Bronchial epithelial cell (primary cell): ENCODE measurements at regions not wholly inside any gene's neighbourhood (a gene's known extent, or its start where the extent isn't known, plus 50 kb on each side); places are given as distances from the start of the nearest gene placed in this dataset.

ENCODE experiments used
- DNase-seq: peaks from one replicate; pipeline ENCODE4 v3.0.0-alpha.2; 2010; ENCODE audit warnings: low read depth
- FAIRE-seq: peaks from 2 replicates; lab custom pipeline; 2011; peaks lifted over from hg19 to GRCh38; lab: Jason Lieb, UNC
- H3K27me3 ChIP-seq: 2 replicates; pipeline ENCODE4 v1.5.1; 2011; ENCODE audit warnings: low read length; ENCODE audit not compliant: control insufficient read depth, insufficient read depth
- H3K36me3 ChIP-seq: 2 replicates; pipeline ENCODE4 v1.5.1; 2011; ENCODE audit warnings: low read length; ENCODE audit not compliant: control insufficient read depth, insufficient read depth
- H3K4me3 ChIP-seq: 2 replicates; pipeline ENCODE4 v1.5.1; 2011; ENCODE audit warnings: mild to moderate bottlenecking, low read depth, low read length, control low read depth
- CTCF ChIP-seq: IDR thresholded peaks from 2 replicates; pipeline ENCODE4 v1.5.1; 2011; ENCODE audit warnings: mild to moderate bottlenecking, moderate library complexity, low read length, control low read depth, inconsistent platforms; ENCODE audit not compliant: insufficient read depth, severe bottlenecking

- Histone ChIP-seq H3K4me3 (no peak overlapping the region), H3K36me3 (no peaks in the 10 kb centered on the region), H3K27me3 (no peaks in the 10 kb centered on the region)
- FAIRE-seq (no peak), DNase-seq (no peak)
- no peak for TF ChIP-seq CTCF
Measured at GRCh38 chr10:2641028-2641427, 426.3 kb upstream of the PFKP start.

- no peak for FAIRE-seq
- no peak for TF ChIP-seq CTCF
- H3K4me3 ChIP-seq = no peak overlapping the region
- H3K36me3 ChIP-seq = no peaks in the 10 kb centered on the region
- H3K27me3 ChIP-seq = no peaks in the 10 kb centered on the region
- DNase-seq = no peak
Measured at GRCh38 chr10:2633630-2634029, 433.7 kb upstream of the PFKP start.

GRCh38 chr10:2631557-2632205 lies 435.7 kb upstream of the PFKP start:
- no peak for DNase-seq
- Histone ChIP-seq H3K4me3 (no peak overlapping the region), H3K36me3 (no peaks in the 10 kb centered on the region), H3K27me3 (no peaks in the 10 kb centered on the region)
- FAIRE-seq = no peak
- TF ChIP-seq CTCF = no peak

- no peak for DNase-seq
- H3K36me3 ChIP-seq = no peaks in the 10 kb centered on the region
- H3K4me3 ChIP-seq = no peak overlapping the region
- TF ChIP-seq CTCF = no peak
- H3K27me3 ChIP-seq = no peaks in the 10 kb centered on the region
- no peak for FAIRE-seq
Measured at GRCh38 chr10:2628705-2629104, 438.6 kb upstream of the PFKP start.

- H3K27me3 ChIP-seq = no peaks in the 10 kb centered on the region
- H3K36me3 ChIP-seq = no peaks in the 10 kb centered on the region
- FAIRE-seq (no peak), DNase-seq (no peak)
- H3K4me3 ChIP-seq = no peak overlapping the region
- TF ChIP-seq CTCF = no peak
Measured at GRCh38 chr10:2627969-2628368, 439.4 kb upstream of the PFKP start.

- DNase-seq = no peak
- no peak for FAIRE-seq
- no peaks in the 10 kb centered on the region for H3K36me3 ChIP-seq
- no peak for TF ChIP-seq CTCF
- no peaks in the 10 kb centered on the region for H3K27me3 ChIP-seq
- no peak overlapping the region for H3K4me3 ChIP-seq
Measured at GRCh38 chr10:2625094-2625493, 442.3 kb upstream of the PFKP start.
